H9 (cell line): ENCODE measurements at regions not wholly inside any gene's neighbourhood (a gene's known extent, or its start where the extent isn't known, plus 50 kb on each side); places are given as distances from the start of the nearest gene placed in this dataset.

ENCODE experiments used
- DNase-seq: peaks from one replicate; pipeline ENCODE4 v3.0.0-alpha.2; 2017
- H2AFZ ChIP-seq: one replicate; pipeline ENCODE4 v1.6.1; 2013; ENCODE audit warnings: mild to moderate bottlenecking, low read length, control low read depth, moderate library complexity
- H2AK5ac ChIP-seq: 2 replicates; pipeline ENCODE4 v1.6.1; 2013; ENCODE audit warnings: low read length, control low read depth, mixed read lengths; ENCODE audit not compliant: insufficient read length
- H2BK120ac ChIP-seq: one replicate; pipeline ENCODE4 v1.6.1; 2013; ENCODE audit warnings: low read depth, mild to moderate bottlenecking, low read length, control low read depth, inconsistent platforms; ENCODE audit not compliant: poor library complexity, severe bottlenecking
- H2BK12ac ChIP-seq: 2 replicates; pipeline ENCODE4 v1.6.1; 2013; ENCODE audit warnings: low read length, control low read depth, mixed read lengths, low read depth; ENCODE audit not compliant: insufficient read length
- H2BK15ac ChIP-seq: 2 replicates; pipeline ENCODE4 v1.6.1; 2013; ENCODE audit warnings: low read depth, low read length, control low read depth
- H2BK20ac ChIP-seq: one replicate; pipeline ENCODE4 v1.6.1; 2013; ENCODE audit warnings: low read depth, mild to moderate bottlenecking, low read length, control low read depth, inconsistent platforms; ENCODE audit not compliant: poor library complexity, severe bottlenecking
- H2BK5ac ChIP-seq: 2 replicates; pipeline ENCODE4 v1.6.1; 2013; ENCODE audit warnings: low read length, control low read depth, mixed read lengths; ENCODE audit not compliant: insufficient read length
- H3K14ac ChIP-seq: 2 replicates; pipeline ENCODE4 v1.6.1; 2013; ENCODE audit warnings: low read length, control low read depth; ENCODE audit not compliant: insufficient read depth
- H3K18ac ChIP-seq: 2 replicates; pipeline ENCODE4 v1.6.1; 2013; ENCODE audit warnings: low read depth, mild to moderate bottlenecking, mixed read lengths, low read length, control low read depth; ENCODE audit not compliant: insufficient read length
- H3K23ac ChIP-seq: 2 replicates; pipeline ENCODE4 v1.6.1; 2013; ENCODE audit warnings: low read length, control low read depth, mixed read lengths, low read depth; ENCODE audit not compliant: insufficient read length
- H3K23me2 ChIP-seq: 2 replicates; pipeline ENCODE4 v1.6.1; 2013; ENCODE audit warnings: low read depth, mild to moderate bottlenecking, mixed read lengths, low read length, control low read depth; ENCODE audit not compliant: insufficient read length, poor library complexity, severe bottlenecking
- H3K27ac ChIP-seq: 2 replicates; pipeline ENCODE4 v1.5.1; 2013; ENCODE audit warnings: low read length, control low read depth, mixed read lengths, low read depth; ENCODE audit not compliant: insufficient read length
- H3K27me3 ChIP-seq: 2 replicates; pipeline ENCODE4 v1.6.1; 2013; ENCODE audit warnings: low read length, control low read depth, inconsistent platforms; ENCODE audit not compliant: insufficient read depth
- H3K4ac ChIP-seq: 2 replicates; pipeline ENCODE4 v1.6.1; 2013; ENCODE audit warnings: low read depth, mild to moderate bottlenecking, control low read depth, inconsistent platforms, low read length, moderate library complexity
- H3K4me1 ChIP-seq: 2 replicates; pipeline ENCODE4 v1.6.1; 2013; ENCODE audit warnings: low read length, control low read depth, inconsistent platforms; ENCODE audit not compliant: insufficient read depth
- H3K4me2 ChIP-seq: 2 replicates; pipeline ENCODE4 v1.6.1; 2013; ENCODE audit warnings: low read length, control low read depth, mixed read lengths; ENCODE audit not compliant: insufficient read length, insufficient read depth
- H3K56ac ChIP-seq: 2 replicates; pipeline ENCODE4 v1.6.1; 2013; ENCODE audit warnings: low read depth, mild to moderate bottlenecking, mixed read lengths, low read length, control low read depth; ENCODE audit not compliant: insufficient read length
- H3K79me1 ChIP-seq: 2 replicates; pipeline ENCODE4 v1.6.1; 2013; ENCODE audit warnings: low read depth, mild to moderate bottlenecking, moderate library complexity, low read length, control low read depth, inconsistent platforms; ENCODE audit not compliant: insufficient read depth, poor library complexity, severe bottlenecking
- H3K79me2 ChIP-seq: 2 replicates; pipeline ENCODE4 v1.6.1; 2013; ENCODE audit warnings: low read length, control low read depth, inconsistent platforms; ENCODE audit not compliant: insufficient read depth
- H3K9ac ChIP-seq: 2 replicates; pipeline ENCODE4 v1.6.1; 2013; ENCODE audit warnings: low read length, control low read depth, mixed read lengths; ENCODE audit not compliant: insufficient read length; ENCODE audit errors: extremely low read depth
- H3K9me3 ChIP-seq: one replicate; pipeline ENCODE4 v1.6.1; 2013; ENCODE audit warnings: low read depth, low read length, inconsistent platforms; ENCODE audit not compliant: control insufficient read depth
- H3T11ph ChIP-seq: one replicate; pipeline ENCODE4 v1.6.1; 2013; ENCODE audit warnings: mild to moderate bottlenecking, low read length, control low read depth, inconsistent platforms
- H4K20me1 ChIP-seq: one replicate; pipeline ENCODE4 v1.6.1; 2013; ENCODE audit not compliant: control insufficient read depth, insufficient read length, insufficient read depth
- H4K5ac ChIP-seq: 2 replicates; pipeline ENCODE4 v1.6.1; 2013; ENCODE audit warnings: low read depth, mild to moderate bottlenecking, mixed read lengths, low read length, control low read depth; ENCODE audit not compliant: insufficient read length
- H4K8ac ChIP-seq: replicated peaks from 2 replicates; pipeline ENCODE4 v1.6.1; 2013; ENCODE audit warnings: low read length, control low read depth, mixed read lengths, low read depth; ENCODE audit not compliant: insufficient read length
- H4K91ac ChIP-seq: 2 replicates; pipeline ENCODE4 v1.6.1; 2013; ENCODE audit warnings: low read depth, mild to moderate bottlenecking, moderate library complexity, mixed read lengths, low read length, control low read depth; ENCODE audit not compliant: insufficient read length
- H3K27ac Mint-ChIP-seq, 3 experiments: 2 replicates in 2 of 3; 3 replicates in 1 of 3; pipeline ENCODE4 v1.8.0; 2020 to 2021; ENCODE audit warnings: mixed read lengths in 3 of 3, mild to moderate bottlenecking in 1 of 3, moderate library complexity in 1 of 3
- H3K27me3 Mint-ChIP-seq: 2 replicates; pipeline ENCODE4 v1.8.0; 2021; ENCODE audit warnings: low read depth, mild to moderate bottlenecking, moderate library complexity, mixed read lengths
- H3K36me3 Mint-ChIP-seq, 3 experiments: 2 replicates in 2 of 3; 3 replicates in 1 of 3; pipeline ENCODE4 v1.8.0; 2020 to 2021; ENCODE audit warnings: low read depth in 3 of 3, mixed read lengths in 3 of 3; ENCODE audit not compliant: insufficient read depth in 1 of 3
- H3K4me1 Mint-ChIP-seq, 2 experiments: 2 replicates each; pipeline ENCODE4 v1.8.0; 2020; ENCODE audit warnings: mixed read lengths in 2 of 2
- H3K4me3 Mint-ChIP-seq, 2 experiments: 2 replicates in 1 of 2; 3 replicates in 1 of 2; pipeline ENCODE4 v1.8.0; 2020 to 2021; ENCODE audit warnings: mild to moderate bottlenecking in 2 of 2, mixed read lengths in 2 of 2, moderate library complexity in 1 of 2
- H3K9me3 Mint-ChIP-seq, 2 experiments: 2 replicates in 1 of 2; 3 replicates in 1 of 2; pipeline ENCODE4 v1.8.0; 2020; ENCODE audit warnings: mild to moderate bottlenecking in 2 of 2, mixed read lengths in 2 of 2, moderate library complexity in 1 of 2
- CTCF ChIP-seq: fragments of 200-600 bp; sonication (generic); conservative IDR thresholded peaks from 3 replicates; pipeline ENCODE4 v1.8.0; 2021; ENCODE audit warnings: antibody characterized with exemption, mild to moderate bottlenecking
- WGBS: extraction: QIAGEN DNeasy Blood & Tissue Kit; methylation state at CpG from one replicate; pipeline ENCODE4 v1.1.7; 2013; ENCODE audit warnings: missing lambda C conversion rate, low lambda C conversion rate, mixed read lengths; ENCODE audit not compliant: insufficient read length; ENCODE audit errors: extremely low coverage; 5-methylcytosine and 5-hydroxymethylcytosine counted together

- Histone ChIP-seq H3K9ac (no peak overlapping the region), H4K91ac (no peak overlapping the region), H4K8ac (no peak overlapping the region), H2BK15ac (no peak overlapping the region), H3K9me3 (no peaks in the 10 kb centered on the region), H2BK20ac (no peak overlapping the region), H3K79me2 (no peaks in the 10 kb centered on the region), H4K5ac (no peak overlapping the region), H3K23me2 (no peaks in the 10 kb centered on the region), H3K79me1 (no peaks in the 10 kb centered on the region), H3K4ac (no peak overlapping the region), H3K4me1 (no peaks in the 10 kb centered on the region), H3K18ac (no peak overlapping the region), H4K20me1 (no peaks in the 10 kb centered on the region), H3K14ac (no peak overlapping the region), H2AFZ (no peak overlapping the region), H2AK5ac (no peak overlapping the region), H2BK5ac (no peak overlapping the region), H3K56ac (no peak overlapping the region), H3K23ac (no peak overlapping the region), H2BK12ac (no peak overlapping the region), H2BK120ac (no peak overlapping the region), H3K4me2 (no peak overlapping the region), H3K27me3 (no peaks in the 10 kb centered on the region), H3K27ac (no peak overlapping the region), H3T11ph (no peak overlapping the region)
- H3K27ac Mint-ChIP-seq, result no peak overlapping the region
- peaks cover 9 to 10% of the 10 kb centered on the region in 2 experiments for H3K4me1 Mint-ChIP-seq
- H3K27me3 Mint-ChIP-seq, result no peaks in the 10 kb centered on the region; the same call in 1 of the 2 replicates
- no peak for TF ChIP-seq CTCF
- no peak overlapping the region for H3K4me3 Mint-ChIP-seq
- no peak for DNase-seq
- H3K36me3 Mint-ChIP-seq, result no peaks in the 10 kb centered on the region; a peak in 3 of 7 replicates
- no peaks in the 10 kb centered on the region; a peak in 1 of 5 replicates for H3K9me3 Mint-ChIP-seq
- WGBS, result no CpG with 5 or more reads among the region's 1 CpG
Observed at GRCh38 chr10:10811562-10811961, 206.1 kb upstream of the CELF2 start.
